ENCODE measurements at regions not wholly inside any gene's neighbourhood (a gene's known extent, or its start where the extent isn't known, plus 50 kb on each side); places are given as distances from the start of the nearest gene placed in this dataset.
"Not testable (repeated sequence)": the region's sequence is repeated elsewhere in the genome, so short reads cannot be mapped to it uniquely, and the experiment has no call there.

DNA sequence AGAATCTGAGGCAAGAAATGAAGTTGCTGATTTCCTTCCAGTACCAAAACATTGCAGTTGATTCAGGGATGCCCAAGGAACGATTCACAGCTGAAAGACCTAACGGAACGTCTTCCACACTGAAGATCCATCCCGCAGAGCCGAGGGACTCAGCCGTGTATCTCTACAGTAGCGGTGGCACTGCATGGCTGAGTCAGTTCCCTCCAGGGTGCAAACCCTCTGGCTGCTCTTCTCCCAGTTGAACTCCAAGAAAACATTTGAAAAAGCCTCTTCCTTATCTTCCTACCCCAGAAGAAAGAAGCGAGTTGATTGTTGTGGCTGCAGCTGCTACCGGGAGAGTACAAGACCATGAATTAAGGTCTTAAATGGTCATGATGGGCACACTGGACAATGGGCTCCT, 147.1 kb upstream of the PRSS1 start:
- no peak for DNase-seq

- DNase-seq, result no peak
Measured at GRCh38 chr7:142598297-142598696, 151.0 kb upstream of the PRSS1 start.

GRCh38 chr7:142597547-142597946, 151.7 kb upstream of the PRSS1 start:
- DNase-seq, result no peak

DNA sequence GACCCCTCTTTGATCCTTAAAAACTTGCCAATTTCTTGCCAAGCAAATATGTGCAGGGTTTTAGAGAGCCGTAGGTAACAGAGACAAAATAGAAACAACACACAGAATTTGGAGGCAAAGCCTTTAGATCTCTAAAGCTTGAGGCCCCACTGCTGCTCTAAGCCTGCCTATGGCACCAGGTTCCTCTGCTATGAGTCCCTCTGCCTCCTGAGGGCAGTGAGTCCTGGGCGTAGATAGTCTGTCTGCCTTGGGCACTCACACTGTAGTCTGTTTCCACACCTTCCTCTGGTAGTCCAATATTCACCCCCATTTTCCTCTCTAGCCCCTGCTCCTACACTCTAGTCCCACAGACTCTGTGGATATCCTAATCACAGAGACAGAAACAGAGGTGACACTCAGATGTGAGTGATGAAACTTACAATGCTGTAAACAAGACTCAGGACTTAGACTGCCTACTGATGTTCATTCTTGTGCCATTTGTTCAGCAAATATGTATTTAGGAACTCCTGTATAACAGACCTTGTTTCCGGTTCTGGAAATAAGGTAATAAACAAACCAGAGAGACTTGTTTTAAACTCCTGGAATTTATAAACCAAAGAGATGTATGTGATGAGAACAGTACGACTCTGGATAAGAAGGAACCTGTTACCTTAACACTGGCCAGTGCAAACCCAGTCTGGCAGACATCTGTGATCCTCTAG, 153.3 kb upstream of the PRSS1 start:
- DNase-seq, result no peak

DNA sequence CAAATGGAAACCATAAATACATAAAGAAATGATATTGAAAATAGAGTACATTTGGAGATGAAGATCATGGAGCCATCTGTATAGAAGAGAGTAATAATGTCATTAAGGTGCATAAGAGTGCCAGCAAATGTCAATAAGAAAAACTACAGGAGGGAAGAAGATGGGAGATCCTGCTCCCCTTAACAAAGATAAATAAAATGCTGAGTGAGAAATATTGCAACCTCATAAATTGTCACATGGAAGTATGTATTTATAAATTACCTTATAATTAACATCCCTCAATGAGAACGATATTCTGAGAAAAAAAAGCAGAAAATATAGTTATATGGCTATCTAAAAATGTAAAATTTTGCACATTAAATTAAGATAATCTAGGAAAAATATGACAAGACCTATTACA, 155.2 kb upstream of the PRSS1 start:
- DNase-seq, result no peak

DNA sequence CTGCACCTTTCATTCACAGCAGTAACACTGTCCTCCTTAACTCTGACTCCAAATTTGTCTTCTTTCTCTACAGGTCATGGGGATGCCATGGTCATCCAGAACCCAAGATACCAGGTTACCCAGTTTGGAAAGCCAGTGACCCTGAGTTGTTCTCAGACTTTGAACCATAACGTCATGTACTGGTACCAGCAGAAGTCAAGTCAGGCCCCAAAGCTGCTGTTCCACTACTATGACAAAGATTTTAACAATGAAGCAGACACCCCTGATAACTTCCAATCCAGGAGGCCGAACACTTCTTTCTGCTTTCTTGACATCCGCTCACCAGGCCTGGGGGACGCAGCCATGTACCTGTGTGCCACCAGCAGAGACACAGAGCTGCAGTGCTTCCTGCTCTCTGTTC, 156.2 kb upstream of the PRSS1 start:
- no peak for DNase-seq

DNA sequence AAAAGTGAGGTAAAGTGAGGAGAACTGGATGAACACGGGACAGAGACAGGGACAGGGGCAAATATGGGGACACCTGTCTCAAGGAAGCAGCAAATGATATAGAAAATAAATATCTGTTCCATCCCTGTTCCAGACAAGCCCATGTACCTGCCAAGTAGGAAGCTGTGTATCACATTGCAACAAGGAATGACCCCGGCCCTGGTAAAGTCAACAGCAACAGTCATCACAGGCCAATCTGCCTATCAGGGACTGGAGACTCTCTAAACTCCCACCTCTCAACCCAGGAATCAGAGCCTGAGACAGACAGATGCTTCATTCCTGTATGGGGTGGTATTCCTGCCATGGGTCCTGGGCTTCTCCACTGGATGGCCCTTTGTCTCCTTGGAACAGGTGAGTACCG, 156.6 kb upstream of the PRSS1 start:
- DNase-seq, result no peak

GRCh38 chr7:142592231-142592630, 157.0 kb upstream of the PRSS1 start:
- DNase-seq, result no peak

- no peak for DNase-seq
Measured at GRCh38 chr7:142590830-142591457, 158.3 kb upstream of the PRSS1 start.

- DNase-seq, result no peak
Measured at GRCh38 chr7:142590077-142590476, 159.2 kb upstream of the PRSS1 start.

- DNase-seq, result no peak
Measured at GRCh38 chr7:142587578-142588191, 161.6 kb upstream of the PRSS1 start.

DNA sequence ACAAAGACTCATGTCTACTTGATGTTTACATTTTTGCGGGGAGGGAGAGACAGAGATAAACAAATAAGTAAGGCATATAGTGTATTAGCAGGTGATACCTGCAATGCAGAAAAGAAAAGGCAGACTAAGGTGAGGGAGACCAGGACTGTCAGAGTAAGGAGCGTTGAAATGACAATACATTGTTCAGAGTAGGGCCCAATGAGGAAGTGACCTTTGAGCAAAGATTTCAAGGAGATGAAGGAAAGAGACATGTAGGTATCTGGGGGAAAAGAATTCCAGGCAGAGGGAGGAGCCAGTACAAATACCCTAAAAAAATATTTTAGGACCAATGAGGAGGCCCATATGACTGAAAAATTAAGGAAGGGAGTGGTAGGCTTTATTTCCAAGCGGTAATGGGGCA, 162.7 kb upstream of the PRSS1 start:
- no peak for DNase-seq

- no peak for DNase-seq
Measured at GRCh38 chr7:142585425-142585824, 163.8 kb upstream of the PRSS1 start.

DNA sequence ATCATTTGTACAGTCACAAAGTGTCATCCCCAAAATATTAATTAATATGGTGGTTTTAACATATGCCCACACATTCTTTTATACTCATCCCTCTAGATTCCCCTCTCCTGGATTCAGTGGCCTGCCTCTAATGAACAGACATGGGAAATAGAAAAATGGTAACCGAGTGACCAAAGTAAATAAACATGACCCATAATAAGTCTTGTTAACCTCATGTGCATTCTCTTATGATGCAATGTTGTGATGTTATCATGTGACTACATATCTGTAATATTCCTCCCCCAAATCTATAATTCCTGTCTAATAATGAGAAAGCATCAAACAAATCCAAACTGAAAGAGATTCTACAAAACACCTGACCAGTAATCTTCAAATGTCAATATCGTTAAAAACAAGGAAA, 164.5 kb upstream of the PRSS1 start:
- DNase-seq, result no peak

DNA sequence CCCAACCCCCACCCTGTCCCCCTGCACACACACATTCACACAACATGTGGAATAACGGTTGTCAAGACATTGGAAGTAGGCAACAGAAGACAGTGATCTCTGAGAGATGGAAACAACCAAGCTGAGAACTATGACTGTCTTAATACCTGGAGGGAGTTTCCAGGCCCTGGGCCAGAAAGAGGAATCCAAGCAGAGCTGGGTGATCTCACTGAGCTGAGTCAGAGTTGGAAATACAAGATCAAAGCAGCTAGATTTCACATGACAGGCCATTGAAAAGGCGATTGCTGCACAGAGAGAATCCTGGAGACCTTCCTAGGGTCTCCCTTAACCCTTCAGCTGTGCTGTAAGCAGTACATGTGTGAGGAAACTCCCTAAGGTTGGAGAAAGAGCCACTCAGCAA, 165.8 kb upstream of the PRSS1 start:
- DNase-seq, result no peak

DNA sequence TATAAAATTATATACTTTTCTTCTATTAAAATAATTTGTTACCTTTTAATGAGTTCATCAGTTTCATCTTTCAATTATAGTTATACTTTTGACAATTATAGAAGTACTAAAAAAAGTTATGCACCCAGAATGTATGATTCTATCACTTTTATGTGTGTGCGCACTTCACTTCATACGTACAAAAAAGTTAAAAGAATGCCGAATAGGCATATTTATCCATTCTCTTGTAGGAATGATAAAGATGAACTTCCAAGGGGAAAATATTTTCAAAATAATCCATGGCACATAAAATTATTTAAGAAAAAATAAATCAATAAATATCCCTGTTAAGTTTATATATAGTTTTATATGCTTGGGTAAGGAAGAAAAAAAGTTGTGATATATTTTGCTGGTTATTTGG, 166.9 kb upstream of the PRSS1 start:
- DNase-seq, result no peak

DNA sequence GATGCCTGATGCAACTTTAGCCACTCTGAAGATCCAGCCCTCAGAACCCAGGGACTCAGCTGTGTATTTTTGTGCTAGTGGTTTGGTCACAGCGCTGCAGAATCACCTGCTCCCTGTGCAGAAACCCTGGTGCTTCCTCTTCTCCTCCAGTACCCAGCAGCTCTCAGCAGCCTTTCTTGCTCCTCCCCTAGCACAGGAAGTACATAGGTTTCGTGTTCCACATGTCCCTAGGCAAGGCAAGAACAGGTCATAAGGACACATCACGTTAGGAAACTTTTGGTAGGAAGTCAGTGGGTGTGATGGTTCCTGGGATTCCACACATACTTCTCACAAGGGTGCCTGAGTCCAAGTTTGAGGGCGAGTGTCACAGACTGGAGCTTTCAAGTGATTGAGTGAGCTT, 167.9 kb upstream of the PRSS1 start:
- DNase-seq, result no peak

GRCh38 chr7:142579946-142580345, 169.3 kb upstream of the PRSS1 start:
- DNase-seq, result no peak

- DNase-seq, result not testable (repeated sequence)
Measured at GRCh38 chr7:142575351-142575750, 173.9 kb upstream of the PRSS1 start.

- no peak for DNase-seq
Measured at GRCh38 chr7:142571581-142571980, 177.7 kb upstream of the PRSS1 start.

DNA sequence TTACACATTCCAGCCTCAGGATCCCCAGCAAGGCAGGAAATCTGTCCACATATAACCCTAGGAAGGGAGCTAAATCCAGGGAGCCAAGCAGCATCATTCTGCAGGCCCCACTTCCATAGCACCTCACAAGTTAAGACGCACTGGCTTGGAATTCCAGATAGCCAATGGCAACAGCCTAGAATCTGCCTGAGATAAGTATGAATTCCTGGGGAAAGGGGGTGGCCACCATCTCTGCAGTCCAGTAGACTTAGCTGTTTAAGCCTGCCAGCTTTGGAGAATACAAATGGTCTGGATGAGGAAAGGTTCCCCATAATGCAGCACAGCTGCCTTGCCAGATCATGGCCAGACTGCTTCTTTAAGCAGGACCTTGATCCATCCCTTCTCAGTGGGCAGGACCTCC, 179.4 kb upstream of the PRSS1 start:
- DNase-seq, result no peak

GRCh38 chr7:142568435-142569097, 180.7 kb upstream of the PRSS1 start:
- no peak for DNase-seq

- DNase-seq, result no peak
Measured at GRCh38 chr7:142567201-142568075, 181.8 kb upstream of the PRSS1 start.

Measured in GOT3 (cell line).